Activated gamma-delta T cell treated with anti-CD3 and anti-CD28 coated beads, Interleukin-2, amount 50 U/mL, for 16 hours (primary cell): ENCODE measurements at regions not wholly inside any gene's neighbourhood (a gene's known extent, or its start where the extent isn't known, plus 50 kb on each side); places are given as distances from the start of the nearest gene placed in this dataset.

Experiments
- DNase-seq: peaks from one replicate; pipeline ENCODE4 v3.0.0-alpha.2; 2020; ENCODE audit warnings: low read depth

DNA sequence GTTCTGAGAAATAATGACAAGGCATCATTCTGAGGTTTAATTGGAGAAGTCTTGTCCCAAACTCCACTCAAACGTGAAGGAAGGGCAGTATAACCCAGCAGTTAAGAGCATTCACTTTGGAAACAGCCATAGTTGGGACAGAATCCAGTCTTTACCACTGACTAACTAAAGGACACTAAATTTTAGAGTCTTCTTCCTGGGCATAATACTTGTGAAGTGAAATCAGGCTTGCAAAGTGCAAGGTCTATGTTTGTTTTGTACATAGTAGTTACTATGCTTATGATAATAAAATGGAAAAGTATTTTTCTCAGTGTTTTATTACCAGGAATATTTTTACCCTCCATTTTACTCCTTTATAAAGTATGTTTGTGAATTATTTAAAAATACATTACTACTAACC is 748.2 kb upstream of the ID2 start:
- DNase-seq: no peak

DNA sequence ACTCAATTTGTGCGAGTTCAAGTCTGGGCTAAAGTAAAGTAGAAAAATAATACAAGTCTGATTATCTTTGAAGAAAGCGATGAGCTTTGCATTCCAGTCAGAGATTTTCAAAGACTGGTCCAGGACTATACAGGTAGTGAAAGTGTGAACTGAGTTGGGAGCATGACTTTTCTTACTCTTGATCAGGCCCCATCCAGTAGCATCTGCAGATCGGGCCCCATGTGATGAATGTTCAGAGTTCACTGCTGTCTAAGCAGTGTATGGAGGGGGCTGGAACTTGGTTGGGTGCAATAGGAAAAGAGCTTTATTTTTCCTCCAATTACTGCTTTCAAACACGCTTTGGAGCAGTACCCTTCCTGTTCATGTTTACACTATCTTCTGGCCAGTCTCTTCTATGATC is 747.4 kb upstream of the ID2 start:
- DNase-seq: no peak

DNA sequence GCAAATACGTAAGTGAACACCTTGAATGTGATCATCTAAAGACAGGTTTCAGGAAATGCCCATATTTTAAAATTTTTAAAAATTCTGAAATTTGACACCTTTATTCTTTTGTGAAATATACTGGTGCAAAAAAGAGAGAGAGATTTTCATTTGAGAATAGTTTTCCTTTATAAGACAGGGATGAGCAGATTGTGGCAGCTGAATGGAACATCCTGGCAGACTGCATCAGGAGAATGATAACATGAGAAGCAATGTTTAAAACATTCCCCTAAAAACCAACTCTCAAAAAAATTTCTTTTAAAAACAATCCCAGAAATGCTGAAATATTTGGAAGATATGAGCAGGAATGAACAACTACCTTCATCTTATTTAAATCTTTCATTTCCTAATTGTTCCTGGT is 744.8 kb upstream of the ID2 start:
- no peak for DNase-seq

DNA sequence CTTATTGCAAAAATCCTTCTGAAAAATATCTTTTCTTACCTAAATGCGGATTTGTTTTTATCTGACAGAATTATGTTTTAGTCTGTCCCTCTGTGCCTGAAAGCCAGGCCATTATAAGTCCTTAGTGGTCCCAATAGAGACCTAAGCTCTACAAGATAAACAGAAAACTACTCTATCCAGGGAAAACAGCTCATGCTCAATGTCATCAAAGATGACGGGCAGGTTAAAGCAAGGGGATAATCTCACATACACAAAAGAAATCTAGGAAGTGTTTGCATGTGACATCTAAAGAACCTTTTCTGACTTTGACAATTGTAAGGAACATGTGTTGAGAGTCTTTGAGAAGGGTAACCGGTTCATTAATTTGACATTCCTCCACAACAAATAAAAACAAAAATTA is 741.1 kb upstream of the ID2 start:
- DNase-seq: no peak

DNA sequence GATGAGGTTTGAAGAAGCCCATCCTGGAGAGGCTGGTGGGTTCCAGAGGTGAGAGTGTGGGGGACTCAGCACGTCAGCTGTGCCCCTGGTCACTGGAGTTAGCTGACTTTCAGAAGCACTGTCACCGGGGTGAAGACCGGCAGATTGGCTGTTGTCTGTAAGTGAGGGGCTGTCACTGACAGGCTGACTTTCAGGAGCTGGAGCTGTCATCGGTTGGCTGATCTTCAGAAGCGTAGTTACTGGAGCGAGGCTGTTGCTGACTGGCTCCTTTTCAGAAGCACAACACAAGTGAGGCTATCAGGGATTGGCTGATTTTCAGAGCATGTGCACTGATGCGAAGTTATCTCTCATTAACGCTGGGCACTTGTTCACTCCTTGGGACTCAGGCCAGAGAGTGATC is 738.4 kb upstream of the ID2 start:
- DNase-seq: no peak

DNA sequence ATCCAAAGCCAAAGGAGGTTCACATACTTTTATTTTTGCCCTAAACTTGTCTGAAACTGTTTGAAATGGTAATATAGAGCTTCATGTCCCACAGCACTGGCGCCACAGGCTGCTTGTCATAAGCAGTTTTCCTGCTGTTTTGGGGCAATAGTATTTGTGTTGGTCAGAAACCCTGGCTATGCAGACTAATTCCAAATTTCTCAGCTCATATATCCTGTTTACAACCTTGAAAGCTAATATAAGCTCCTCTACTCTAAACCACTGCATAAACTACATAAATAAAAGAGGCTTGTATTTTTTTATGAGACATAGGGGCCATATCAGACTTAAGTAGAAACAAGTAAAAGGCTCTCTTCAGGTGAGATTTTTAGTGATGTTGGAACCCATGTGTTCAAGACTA is 736.8 kb upstream of the ID2 start:
- DNase-seq: no peak

DNA sequence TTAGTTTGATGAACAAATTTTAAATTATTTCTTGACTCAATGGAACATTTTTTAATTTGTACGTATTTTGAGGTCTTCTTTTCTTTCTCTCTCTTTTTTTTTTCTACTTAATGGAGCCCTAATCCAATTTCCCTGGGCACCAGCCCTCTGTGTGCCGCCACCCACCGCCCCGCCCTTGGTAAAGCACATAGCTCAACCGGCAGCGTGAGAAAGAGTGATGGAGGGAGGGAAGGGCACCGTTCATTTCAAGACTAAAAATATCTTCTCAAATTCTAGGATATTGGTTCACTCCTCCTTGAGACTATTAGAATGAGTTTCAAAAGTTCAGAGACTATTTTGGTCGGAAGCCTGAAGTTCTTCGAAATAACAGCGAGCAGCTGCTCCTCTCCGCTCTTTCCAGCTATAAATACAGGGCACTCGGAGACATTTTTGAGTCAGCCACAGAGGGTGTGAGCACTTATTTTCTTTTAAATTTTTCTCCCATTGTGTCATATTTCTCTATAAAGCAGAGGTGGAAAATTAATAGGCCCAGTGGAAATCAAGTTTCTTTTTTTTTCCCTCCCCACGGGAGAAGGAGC is 731.7 kb upstream of the ID2 start:
- no peak for DNase-seq

DNA sequence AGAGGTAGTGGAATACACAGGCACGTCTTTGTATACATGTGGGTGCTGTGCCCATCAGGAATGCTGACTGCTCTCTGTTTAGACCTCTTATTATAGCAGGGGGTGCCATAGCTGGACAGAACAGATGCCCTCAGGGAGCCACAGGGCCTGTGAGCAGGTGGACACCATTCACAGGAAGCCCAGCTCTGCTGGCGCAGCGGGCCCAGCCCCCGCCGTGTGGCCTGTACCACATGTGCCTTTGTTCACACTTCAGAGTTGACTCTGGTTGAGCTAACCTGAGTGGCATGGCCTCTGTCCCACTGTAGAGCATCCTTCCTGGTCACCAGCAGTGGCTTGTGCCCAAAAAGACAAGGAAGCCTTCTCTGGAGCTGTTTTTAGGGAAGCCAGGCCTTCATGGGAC is 730.9 kb upstream of the ID2 start:
- DNase-seq: no peak

DNA sequence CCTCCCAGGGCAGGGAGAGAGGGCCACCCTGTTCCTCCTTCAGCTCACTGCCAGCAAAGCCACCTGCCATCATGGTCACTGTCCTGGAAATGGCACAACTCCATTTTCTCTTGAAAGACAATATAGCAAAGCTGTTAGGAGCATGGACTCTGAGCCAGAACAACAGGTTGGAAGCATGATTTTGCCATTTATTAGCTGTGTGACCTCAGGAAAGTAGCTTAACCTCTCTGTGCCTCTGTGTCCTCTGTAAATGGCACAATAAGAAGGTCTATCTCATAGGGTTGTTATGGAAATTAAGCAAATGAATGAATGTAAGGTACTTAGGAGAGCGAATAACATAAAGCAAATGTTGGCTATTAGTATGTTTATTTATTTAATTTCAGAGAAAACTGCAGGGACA is 730.4 kb upstream of the ID2 start:
- DNase-seq: no peak

DNA sequence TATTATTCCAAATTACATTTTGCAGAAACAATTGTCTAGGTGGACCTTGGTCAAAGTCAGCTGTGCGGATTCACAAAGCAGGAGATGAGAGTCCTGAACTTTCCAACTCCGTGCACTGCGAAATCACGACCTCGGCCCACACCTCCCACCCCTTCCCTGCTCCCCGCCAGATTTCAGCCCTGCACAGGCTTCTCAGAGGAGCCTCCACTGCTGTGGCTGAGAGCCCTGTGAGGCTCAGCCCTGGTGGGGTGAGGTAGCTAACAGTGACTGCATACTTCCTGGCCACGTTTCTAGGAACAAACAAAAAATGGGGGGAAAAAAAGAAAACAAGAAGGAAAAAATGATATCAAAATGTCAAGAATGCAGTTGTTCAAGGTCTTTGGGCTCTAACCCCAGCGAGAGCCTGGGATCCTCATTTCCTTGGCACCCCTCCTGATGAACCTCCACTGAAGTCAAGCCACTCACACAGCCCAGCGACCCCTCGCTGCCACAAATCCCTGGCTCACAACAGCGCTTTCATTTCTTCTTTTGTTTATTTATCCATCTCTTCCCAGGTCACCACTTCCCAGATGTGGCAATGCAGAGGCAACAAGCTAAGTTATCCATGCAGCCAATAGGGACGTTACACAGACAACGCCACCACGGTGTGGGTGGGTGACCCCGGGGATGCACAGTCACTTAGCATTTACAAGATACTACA is 729.7 kb upstream of the ID2 start:
- DNase-seq: no peak

DNA sequence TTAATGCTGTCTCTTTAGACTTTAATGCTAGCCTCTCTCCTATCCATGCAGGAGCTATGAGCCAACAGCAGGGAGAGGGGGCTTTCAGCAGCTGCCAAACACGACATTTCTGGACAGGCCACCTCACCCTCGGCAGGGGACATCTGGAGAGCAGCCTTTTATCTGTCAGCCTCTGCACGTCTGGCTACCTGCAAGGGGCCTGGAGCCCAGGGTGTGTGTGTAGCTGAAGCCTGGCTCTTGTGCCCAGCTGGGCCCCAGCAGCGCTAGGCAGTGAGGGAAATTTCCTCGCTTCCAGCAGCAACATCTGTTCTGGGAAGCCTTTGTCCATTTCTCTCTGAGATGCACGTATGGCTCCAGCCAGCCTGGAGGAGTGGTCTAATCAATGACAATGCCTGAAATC is 728.7 kb upstream of the ID2 start:
- DNase-seq: no peak

DNA sequence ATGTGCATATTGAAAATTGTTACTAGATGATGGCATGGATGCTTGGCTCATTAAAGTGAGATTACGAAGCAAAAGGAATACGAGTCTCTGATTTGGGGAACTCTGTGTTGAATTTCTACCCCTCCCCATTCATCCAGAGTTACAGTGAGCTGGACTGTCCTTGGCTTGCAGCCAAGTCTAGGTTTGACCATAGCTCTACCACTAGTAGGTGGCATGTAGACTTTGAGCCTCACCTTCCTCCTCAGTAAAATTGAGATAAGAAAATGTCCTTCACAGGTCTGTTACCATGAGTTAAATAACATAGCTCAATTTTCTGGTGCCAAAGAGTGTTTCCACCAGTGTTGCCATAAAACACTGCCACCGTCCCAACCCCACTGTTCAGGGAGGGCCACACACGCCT is 727.6 kb upstream of the ID2 start:
- DNase-seq: no peak

DNA sequence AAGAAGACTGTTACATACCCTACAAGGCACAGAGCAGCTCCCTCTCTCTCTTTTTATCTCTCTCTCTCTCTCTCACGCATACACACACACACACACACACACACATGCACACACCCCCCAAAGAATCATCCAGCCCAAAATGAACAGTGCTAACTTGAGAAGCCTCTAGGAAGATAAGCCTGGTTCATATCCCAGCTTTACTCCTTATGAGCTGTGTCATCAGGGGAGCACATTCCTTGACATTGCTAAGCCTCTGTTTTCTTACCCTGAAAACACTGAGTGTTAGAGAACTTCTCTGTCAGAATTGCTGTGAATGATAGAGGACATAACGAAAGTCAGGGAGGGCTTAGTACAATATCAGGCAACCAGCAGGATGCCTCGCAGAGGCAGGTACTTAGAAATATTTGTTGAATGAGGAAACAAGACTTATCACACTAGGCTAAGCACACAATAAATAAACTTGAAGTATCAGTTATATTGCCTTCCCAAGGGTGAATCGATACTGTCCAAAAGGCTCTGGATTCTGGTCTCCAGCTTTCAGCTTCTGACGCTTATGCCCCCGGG is 725.6 kb upstream of the ID2 start:
- no peak for DNase-seq

DNA sequence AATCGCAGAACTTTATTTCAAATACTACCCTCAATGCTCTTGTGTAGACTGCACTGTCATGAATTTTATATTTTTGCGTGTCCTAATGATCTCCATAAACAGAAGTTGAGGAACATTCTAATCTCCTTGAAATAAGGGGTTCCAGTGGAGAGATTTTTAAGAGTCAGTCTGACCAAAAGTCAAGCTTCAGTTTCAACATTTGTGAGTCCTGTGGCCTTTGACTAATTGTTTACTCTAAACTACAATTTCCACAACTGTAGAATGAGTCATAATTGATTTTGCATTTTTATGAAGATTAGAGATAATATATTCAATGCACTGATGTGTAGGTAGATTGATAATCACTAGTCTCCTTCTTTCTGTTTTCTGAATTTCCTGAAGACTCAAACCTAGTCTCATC is 720.3 kb upstream of the ID2 start:
- DNase-seq: no peak

DNA sequence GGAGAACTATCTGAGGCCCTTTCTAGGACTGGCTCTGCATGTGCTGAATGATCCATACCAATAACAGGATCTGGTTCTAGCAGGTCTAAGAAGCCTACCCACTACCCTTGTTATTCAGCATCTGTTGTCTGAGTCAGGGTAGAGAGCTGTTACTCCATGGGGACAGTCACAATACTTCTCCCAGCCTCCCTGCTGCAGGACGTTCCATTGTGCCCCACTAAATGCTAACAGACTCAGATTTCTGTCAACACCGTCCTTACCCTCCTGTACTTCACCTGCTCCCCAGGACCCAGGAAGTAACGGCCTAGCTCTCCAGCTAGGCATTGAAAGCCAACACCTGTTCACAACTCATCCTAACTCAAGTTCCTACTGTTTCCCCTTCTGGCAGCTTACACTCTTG is 719.7 kb upstream of the ID2 start:
- no peak for DNase-seq

DNA sequence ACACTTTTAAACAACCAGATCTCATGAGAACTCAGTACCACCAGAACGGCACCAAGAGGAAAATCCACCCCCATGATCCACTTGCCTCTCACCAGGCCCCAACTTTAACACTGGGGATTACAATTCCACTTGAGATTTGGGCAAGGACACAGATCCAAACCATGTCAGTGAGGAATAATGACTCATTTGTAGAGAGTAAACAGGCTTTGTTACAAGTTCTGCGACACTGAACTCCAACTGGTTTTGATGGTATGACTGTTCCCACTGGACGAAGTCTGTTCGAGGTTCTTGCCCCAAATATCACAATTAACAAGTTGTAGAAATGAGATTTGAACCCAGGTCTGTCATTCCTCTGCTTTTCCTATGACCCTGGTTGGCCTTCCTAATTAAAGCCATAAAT is 718.1 kb upstream of the ID2 start:
- DNase-seq: no peak

DNA sequence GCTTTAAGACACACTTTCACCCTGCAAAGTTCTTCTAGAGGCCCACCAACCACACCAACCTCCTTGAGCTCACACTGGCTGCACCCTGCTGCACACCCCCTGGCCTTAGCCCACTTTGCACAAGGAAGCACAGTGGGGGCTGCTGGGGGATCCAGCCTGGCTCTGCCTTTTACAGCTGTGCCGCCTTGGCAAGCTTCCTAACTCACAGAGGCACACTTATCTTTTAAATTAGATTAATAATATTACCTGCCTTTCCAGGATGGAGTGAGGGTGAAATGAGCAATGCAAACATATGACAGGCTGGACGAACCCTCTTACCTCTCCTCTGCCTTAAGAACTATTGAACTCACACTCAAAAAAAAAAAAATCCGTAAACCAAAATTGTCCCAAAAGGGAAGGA is 715.8 kb upstream of the ID2 start:
- DNase-seq: no peak

DNA sequence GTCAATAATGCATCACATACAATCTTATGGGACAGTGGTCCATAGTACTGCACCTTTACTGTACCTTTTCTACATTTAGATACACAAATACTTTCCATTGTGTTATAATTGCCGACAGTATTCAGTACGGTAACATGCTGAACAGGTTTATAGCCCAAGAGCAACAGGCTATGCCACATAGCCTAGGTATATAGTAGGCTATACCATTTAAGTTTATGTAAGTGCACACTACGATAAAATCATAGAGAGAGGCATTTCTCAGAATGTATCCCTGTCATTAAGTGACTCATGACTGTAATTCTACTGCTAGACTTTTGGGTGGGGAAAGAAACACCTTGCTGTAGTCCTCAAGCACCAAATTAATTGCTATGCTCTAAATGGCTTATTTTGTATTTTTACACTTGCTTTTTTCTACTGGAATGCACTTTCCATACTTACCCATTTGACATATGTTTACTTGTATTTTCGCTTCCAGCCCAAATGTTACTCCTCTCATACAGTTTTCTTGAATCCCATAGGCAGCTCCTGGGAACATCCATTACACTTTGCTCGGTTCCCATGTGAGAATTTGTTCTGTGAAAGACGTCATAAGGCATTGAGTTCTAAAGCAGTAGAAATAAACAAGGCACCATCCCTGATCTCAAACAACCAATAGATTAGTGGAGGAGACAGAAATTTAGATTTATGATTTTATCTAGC is 714.0 kb upstream of the ID2 start:
- DNase-seq: no peak

DNA sequence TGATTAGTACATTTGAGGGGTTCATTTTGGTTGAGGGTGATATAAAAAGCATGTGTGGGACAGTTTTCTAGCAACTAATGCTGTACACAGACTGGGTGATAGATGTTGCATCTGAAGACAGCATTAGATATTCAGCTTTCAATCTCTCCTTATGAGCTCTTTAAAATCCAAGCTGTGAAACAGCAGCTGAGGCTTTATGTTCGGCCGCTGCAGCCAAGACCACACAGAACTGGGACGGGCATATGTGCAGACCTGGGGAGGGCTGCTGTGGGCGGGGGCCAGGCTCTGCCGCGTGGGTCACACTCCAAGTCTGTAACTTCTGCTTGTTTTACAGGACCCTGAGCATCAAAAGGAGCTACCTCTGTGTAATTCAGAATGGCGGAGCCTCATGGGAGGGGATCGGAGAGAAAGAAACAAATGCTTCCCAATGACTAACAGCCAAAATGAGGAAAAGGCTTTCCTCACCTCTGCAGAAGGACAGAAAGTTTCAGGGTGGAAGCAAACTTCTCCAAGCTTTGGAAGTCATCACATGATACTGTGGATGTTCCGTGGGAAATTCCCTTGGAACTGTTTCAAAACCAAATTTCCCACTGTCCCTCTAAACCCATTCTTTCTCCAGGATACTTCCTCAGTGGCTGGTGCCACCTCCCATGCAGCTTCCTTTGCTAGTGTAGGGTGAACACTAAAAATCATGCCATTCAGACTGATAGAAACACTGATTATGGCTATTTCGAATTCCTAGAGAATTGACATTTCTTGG is 711.9 kb upstream of the ID2 start:
- DNase-seq: no peak

DNA sequence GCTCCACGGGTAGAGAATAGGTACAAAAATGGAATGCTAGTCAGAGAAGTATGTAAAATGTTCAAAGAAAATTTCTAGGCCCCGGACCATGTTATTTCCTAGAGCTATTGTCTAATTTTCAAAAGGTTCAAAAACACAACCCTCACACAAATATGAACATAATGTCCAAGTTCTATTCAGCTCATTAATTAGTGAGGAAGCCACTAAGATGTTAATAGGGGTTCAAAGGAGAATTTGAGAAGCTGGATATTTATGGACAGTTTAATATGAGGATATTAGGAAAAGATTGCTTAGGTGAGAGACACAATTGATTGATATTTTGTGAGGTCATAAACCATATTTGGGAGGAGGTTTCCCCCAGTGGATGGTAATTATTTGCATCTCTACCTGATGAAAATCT is 710.6 kb upstream of the ID2 start:
- no peak for DNase-seq

DNA sequence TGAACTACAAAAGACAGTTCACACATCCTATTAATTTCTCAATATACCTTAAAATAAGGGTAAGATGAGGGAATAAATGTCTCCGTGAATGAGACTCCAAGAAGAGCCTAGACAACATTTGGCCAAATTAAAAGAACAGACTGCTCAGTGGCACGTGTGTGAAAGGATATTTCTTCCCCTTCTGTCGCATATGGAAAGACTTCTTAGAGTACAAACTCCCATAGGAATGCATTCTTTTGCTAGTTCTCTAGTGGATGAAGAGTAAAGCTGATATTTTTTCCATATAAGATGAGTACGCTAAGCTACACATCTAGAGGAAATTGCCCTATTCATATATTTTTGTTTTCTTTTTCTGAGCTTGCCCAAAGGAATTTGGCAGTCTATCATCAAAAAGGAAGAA is 710.0 kb upstream of the ID2 start:
- DNase-seq: no peak

DNA sequence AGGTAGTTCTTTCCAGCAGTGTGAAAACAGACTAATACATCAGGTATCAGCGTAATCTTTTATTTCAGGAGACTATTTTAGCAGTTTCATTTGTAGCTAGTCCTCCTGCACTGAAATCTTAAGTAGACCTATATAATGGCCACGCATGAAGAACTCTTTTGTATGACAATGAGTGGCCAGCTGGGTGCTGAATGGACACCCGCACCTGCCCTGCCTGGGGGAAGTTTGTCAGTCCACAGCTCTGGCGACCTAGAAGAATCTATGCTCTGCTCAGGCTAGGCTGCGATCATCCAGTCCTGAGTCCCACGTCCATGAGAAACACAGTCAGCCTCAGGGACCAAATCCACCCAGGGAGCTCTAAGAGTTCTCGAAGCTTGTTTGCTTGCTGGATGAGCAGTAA is 709.2 kb upstream of the ID2 start:
- no peak for DNase-seq
